NT2/D1 (cell line): ENCODE measurements at regions not wholly inside any gene's neighbourhood (a gene's known extent, or its start where the extent isn't known, plus 50 kb on each side); places are given as distances from the start of the nearest gene placed in this dataset.

Experiments
- DNase-seq: peaks from one replicate; pipeline ENCODE4 v3.0.0-alpha.2; 2011; ENCODE audit warnings: low read depth, low spot score
- H3K27me3 ChIP-seq: 2 replicates; pipeline ENCODE4 v1.6.0; 2011; ENCODE audit warnings: mild to moderate bottlenecking; ENCODE audit not compliant: insufficient read length, insufficient read depth
- H3K36me3 ChIP-seq: 2 replicates; pipeline ENCODE4 v1.6.1; 2011; ENCODE audit warnings: mild to moderate bottlenecking, low read length, mixed read lengths; ENCODE audit not compliant: insufficient read depth, insufficient read length
- H3K4me1 ChIP-seq: 2 replicates; pipeline ENCODE4 v1.5.1; 2011; ENCODE audit not compliant: insufficient read depth, insufficient read length
- H3K4me3 ChIP-seq: 2 replicates; pipeline ENCODE4 v1.5.1; 2011; ENCODE audit warnings: low read depth; ENCODE audit not compliant: insufficient read length
- H3K9ac ChIP-seq: 2 replicates; pipeline ENCODE4 v1.6.0; 2011; ENCODE audit warnings: low read depth; ENCODE audit not compliant: insufficient read length
- H3K9me3 ChIP-seq: 2 replicates; pipeline ENCODE4 v1.5.1; 2011; ENCODE audit warnings: mild to moderate bottlenecking, low read length; ENCODE audit not compliant: insufficient read depth
- SUZ12 ChIP-seq: IDR thresholded peaks from 2 replicates; pipeline ENCODE4 v1.6.1; 2011; ENCODE audit not compliant: insufficient read length, insufficient read depth; ENCODE audit errors: extremely low read depth
- YY1 ChIP-seq: IDR thresholded peaks from 2 replicates; pipeline ENCODE4 v1.6.1; 2011; ENCODE audit not compliant: insufficient read length, insufficient read depth
- ZNF274 ChIP-seq: IDR thresholded peaks from 2 replicates; pipeline ENCODE4 v1.6.1; 2011; ENCODE audit warnings: mild to moderate bottlenecking, low read depth, low read length

DNA sequence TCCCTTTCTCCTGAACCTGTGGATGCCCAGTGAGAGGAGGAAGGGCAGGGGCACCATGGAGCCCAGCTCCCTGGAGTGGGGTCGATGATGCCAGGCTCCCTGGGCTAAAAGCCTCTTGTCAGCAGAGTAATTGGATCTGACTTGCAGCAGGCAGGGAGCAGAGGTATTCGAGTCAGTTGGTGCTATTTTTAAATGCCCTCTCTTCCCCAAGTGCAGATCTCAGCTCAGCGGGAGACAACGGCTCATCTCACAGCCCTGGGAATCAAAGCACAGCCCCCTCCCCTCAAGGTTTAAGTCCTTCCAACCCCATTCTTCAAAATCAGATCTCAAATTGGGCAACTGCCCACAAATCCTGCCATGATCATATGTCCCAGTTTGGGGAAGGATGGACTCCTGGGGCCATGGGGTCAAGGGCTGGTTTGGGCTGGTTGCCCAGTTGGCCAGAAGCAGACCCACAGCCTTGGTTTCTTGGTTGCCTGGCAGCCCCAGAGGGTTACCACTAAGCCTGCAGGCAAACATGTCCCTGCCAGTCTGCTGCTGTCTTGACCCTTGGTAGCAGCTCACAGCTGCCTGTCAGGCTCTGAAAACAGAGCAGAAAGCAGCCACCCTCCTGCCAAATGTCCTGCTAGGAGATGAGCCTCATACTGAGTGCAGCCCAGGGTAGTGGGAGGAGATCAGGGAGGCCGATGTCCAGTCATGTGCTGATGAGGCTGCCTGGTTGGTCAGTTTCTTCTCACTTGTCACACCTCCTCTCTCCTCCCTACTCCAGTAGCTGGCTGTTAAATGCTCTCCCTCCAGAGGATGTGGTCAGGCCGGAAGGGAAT lies 244.9 kb downstream of the LOXHD1 start:
- TF ChIP-seq SUZ12, result no peak
- DNase-seq, result no peak
- Histone ChIP-seq H3K4me3 (no peak overlapping the region), H3K9me3 (no peaks in the 10 kb centered on the region), H3K9ac (no peak overlapping the region), H3K36me3 (no peaks in the 10 kb centered on the region), H3K27me3 (no peaks in the 10 kb centered on the region), H3K4me1 (peaks cover 20% of the 10 kb centered on the region)

GRCh38 chr18:46412916-46413315 lies 244.1 kb downstream of the LOXHD1 start:
- no peak overlapping the region for H3K4me3 ChIP-seq
- no peaks in the 10 kb centered on the region for H3K36me3 ChIP-seq
- peaks cover 20% of the 10 kb centered on the region for H3K4me1 ChIP-seq
- no peak overlapping the region for H3K9ac ChIP-seq
- no peak for DNase-seq
- H3K27me3 ChIP-seq, result no peaks in the 10 kb centered on the region
- H3K9me3 ChIP-seq, result no peaks in the 10 kb centered on the region
- TF ChIP-seq ZNF274 (no peak), SUZ12 (no peak)

- Histone ChIP-seq H3K4me1 (peaks cover 20% of the 10 kb centered on the region), H3K27me3 (no peaks in the 10 kb centered on the region), H3K9me3 (no peaks in the 10 kb centered on the region), H3K4me3 (no peak overlapping the region), H3K36me3 (no peaks in the 10 kb centered on the region), H3K9ac (peak overlapping the region; percentile 28)
- no peak for DNase-seq
- no peak for TF ChIP-seq ZNF274
- no peak for TF ChIP-seq SUZ12
- no peak for TF ChIP-seq YY1
These were observed 243.3 kb downstream of the LOXHD1 start for GRCh38 chr18:46413684-46414083.

DNA sequence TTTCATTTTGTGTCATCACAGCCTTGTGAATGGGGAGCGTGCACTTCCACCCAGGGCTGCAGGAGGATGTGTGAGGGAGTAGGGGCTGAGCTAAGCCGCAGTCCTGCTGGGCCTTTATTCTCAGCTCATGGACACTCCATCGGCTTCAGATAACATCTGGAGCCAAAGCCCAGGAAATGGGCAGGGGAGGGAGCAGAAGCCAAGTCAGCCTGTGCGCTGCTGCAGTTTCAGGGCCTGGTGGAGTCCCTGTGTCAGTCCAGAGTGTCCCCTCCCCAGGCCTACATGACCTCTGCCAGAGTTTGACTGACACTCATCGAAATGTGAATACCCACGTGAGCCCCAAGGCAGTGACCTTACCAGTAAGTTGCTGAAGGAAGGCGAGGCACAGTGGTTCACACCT lies 242.2 kb downstream of the LOXHD1 start:
- peaks cover 28% of the 10 kb centered on the region for H3K4me1 ChIP-seq
- no peak for DNase-seq

DNA sequence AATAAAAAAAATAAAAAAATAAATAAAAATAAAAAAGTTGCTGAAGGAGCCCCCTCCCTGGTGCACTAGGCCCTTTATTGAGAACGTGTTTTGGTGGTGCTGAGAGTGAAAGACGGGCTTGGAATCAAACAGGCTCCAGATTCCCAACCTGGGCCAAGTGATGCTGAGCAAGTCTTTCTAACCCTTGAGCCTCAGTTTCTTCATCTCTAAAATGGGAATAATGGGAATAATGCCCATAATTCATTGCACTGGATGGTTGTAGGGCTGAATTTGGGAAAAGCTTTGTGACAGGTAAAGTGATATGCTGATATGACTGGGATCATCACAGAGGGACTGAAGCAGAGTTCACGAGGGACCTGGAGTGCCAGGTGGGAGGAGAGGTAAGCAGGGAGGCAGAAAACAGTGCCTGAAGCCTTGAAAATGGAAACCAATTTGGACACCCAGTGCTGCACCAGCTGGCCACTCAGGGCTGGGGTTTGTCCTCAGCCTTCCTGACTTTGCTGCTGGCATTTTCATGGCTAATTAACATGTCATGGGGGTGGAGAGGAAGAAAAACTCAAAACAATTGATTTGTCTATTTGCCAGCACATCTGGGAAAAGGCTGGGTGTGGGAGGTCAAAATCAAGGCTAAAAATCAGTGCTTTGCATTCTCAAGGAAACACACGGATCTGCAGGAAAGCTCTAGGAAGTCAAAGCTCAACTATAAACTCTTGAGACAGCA lies 241.3 kb downstream of the LOXHD1 start:
- no peak for DNase-seq
- H3K4me3 ChIP-seq, result no peak overlapping the region
- H3K36me3 ChIP-seq, result no peaks in the 10 kb centered on the region
- no peak overlapping the region for H3K9ac ChIP-seq
- H3K27me3 ChIP-seq, result no peaks in the 10 kb centered on the region
- TF ChIP-seq YY1 (no peak), SUZ12 (no peak), ZNF274 (no peak)
- H3K9me3 ChIP-seq, result no peaks in the 10 kb centered on the region
- H3K4me1 ChIP-seq, result peaks cover 28% of the 10 kb centered on the region

More for the DNA sequence above, 242.2 kb downstream of the LOXHD1 start:
- Histone ChIP-seq H3K4me3 (no peak overlapping the region), H3K27me3 (no peaks in the 10 kb centered on the region), H3K9me3 (no peaks in the 10 kb centered on the region), H3K36me3 (no peaks in the 10 kb centered on the region), H3K9ac (no peak overlapping the region)
- TF ChIP-seq ZNF274 (no peak), SUZ12 (no peak), YY1 (no peak)

GRCh38 chr18:46416706-46417638 lies 240.0 kb downstream of the LOXHD1 start:
- no peak for DNase-seq
- peaks cover 29% of the 10 kb centered on the region for H3K4me1 ChIP-seq
- no peaks in the 10 kb centered on the region for H3K27me3 ChIP-seq
- no peaks in the 10 kb centered on the region for H3K36me3 ChIP-seq
- no peak for TF ChIP-seq YY1
- TF ChIP-seq ZNF274, result no peak
- TF ChIP-seq SUZ12, result no peak
- H3K4me3 ChIP-seq, result no peak overlapping the region
- H3K9me3 ChIP-seq, result no peaks in the 10 kb centered on the region
- H3K9ac ChIP-seq, result no peak overlapping the region
